ENCODE measurements at regions not wholly inside any gene's neighbourhood (a gene's known extent, or its start where the extent isn't known, plus 50 kb on each side); places are given as distances from the start of the nearest gene placed in this dataset.
"Not testable (repeated sequence)": the region's sequence is repeated elsewhere in the genome, so short reads cannot be mapped to it uniquely, and the experiment has no call there.

DNA sequence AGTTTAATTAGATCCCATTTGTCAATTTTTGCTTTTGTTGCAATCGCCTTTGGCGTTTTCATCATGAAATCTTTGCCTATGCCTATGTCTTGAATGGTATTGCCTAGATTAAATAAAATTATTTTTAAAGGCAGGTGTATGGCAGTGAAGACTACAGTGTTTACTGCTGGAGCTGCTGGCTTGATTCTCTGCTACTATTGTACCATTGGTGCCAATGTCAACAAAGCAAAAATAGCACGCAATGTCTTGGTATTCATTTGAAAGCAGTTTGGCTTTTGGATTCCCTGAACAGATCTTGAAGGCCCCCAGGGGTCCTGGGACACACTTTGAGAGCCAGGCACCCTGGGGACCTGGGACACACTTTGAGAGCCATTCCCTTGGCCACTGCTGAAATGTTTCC, 125.4 kb upstream of the ACKR3 start:
- in situ Hi-C loops (cut with HindIII; ENCODE audit: low pct_unique_long_range_greater_than_20kb, low sequenced_read_pairs) = no loop called here
- no peak for DNase-seq (ENCODE audit: low read depth, low spot score)

GRCh38 chr2:236445678-236446077, 123.9 kb upstream of the ACKR3 start:
- in situ Hi-C loops (cut with HindIII; ENCODE audit: low pct_unique_long_range_greater_than_20kb, low sequenced_read_pairs) = no loop called here

GRCh38 chr2:236446521-236446920, 123.1 kb upstream of the ACKR3 start:
- in situ Hi-C loops (cut with HindIII; ENCODE audit: low pct_unique_long_range_greater_than_20kb, low sequenced_read_pairs) = no loop called here
- no peak for DNase-seq (ENCODE audit: low read depth, low spot score)

More at GRCh38 chr2:236445678-236446077, 123.9 kb upstream of the ACKR3 start:
- DNase-seq (ENCODE audit: low read depth, low spot score) = no peak

DNA sequence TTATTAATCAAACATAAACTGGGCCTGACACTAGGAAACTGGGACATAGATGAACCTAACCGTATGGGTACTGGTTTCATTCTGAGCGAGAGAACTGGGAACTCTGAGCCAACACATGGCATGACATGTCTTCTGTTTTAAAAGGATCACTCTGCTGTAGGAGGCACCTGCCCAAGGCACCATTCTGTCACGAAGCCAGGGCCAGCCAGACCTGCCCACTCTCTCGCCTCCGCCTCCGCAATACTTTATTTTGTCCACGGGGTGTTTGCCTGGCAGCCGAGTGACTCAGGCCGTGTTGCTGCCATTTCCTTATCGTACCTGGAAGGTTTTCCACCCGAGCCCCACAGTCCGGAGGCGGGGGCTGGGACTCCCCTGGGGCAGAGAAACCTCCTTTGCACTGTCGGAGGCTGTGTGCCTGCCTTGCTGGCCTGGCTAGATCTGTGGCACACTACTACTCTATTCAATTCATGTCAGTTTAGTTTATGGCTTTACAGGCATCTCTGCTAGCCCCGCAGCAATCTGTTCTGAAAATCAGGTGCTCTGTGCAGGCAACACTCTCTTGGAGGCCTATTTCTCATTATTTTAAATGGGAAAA, 120.4 kb upstream of the ACKR3 start:
- in situ Hi-C loops (cut with HindIII; ENCODE audit: low pct_unique_long_range_greater_than_20kb, low sequenced_read_pairs) = no loop called here
- no peak for DNase-seq (ENCODE audit: low read depth, low spot score)

DNA sequence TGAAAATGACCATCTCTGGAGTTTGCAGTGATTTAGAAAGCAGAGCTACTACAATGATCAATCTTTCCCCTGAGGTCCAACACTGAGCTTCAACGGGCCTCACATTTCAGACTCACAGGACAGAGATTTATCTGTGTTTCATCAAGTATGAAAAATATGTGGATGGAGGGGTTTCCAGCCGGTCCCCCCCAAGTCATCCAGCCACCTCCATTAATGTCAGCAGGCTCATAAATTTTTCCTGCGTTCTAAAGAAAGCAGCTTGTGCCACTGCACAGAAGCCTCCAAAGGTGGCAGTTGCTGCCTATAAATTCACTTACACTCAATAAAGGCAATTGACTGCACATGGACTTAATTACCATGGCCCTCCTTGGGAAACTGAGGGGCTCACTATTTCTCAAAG, 117.4 kb upstream of the ACKR3 start:
- DNase-seq (ENCODE audit: low read depth, low spot score) = no peak

GRCh38 chr2:236454076-236454475, 115.5 kb upstream of the ACKR3 start:
- no peak for DNase-seq (ENCODE audit: low read depth, low spot score)
- in situ Hi-C loops (cut with HindIII; ENCODE audit: low pct_unique_long_range_greater_than_20kb, low sequenced_read_pairs) = no loop called here

More for the DNA sequence above, 117.4 kb upstream of the ACKR3 start:
- in situ Hi-C loops (cut with HindIII; ENCODE audit: low pct_unique_long_range_greater_than_20kb, low sequenced_read_pairs) = no loop called here

DNA sequence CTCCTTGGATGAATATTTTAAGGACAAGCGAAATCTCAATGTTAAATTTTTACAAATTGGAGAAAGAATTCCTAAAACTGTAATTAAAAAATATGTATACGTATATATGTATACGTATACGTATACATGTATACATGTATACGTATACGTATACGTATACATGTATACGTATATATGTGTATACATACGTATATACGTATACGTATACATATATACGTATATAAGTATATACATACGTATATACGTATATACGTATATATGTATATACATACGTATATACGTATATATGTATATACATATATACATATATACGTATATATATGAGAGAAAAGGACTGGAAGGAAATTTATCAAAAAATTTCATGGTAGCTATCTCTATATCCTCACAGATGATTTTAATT, 110.2 kb upstream of the ACKR3 start:
- in situ Hi-C loops (cut with HindIII; ENCODE audit: low pct_unique_long_range_greater_than_20kb, low sequenced_read_pairs) = no loop called here
- DNase-seq (ENCODE audit: low read depth, low spot score) = no peak

GRCh38 chr2:236464140-236464539, 105.5 kb upstream of the ACKR3 start:
- in situ Hi-C loops (cut with HindIII; ENCODE audit: low pct_unique_long_range_greater_than_20kb, low sequenced_read_pairs) = no loop called here
- DNase-seq (ENCODE audit: low read depth, low spot score) = no peak

- in situ Hi-C loops (cut with HindIII; ENCODE audit: low pct_unique_long_range_greater_than_20kb, low sequenced_read_pairs) = no loop called here
- no peak for DNase-seq (ENCODE audit: low read depth, low spot score)
These were observed 96.7 kb upstream of the ACKR3 start for GRCh38 chr2:236472720-236473495.

DNA sequence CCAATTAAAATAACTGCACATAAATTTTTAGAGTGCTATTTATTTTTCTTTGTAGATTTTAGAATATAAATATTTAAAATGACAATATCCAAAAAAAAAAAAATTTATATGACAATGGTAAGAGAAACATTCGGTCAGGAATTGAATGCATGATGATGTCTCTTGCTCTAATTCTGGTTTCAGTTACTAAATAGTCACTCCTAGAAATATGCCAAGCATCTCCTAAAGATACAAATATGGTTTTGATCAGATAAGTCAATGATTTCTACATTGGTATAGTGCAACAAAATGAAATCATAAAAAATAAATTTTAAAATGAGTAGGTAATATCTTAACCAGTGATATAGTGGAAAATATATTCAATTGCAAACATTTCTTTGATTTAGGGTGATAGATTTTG, 95.9 kb upstream of the ACKR3 start:
- in situ Hi-C loops (cut with HindIII; ENCODE audit: low pct_unique_long_range_greater_than_20kb, low sequenced_read_pairs) = no loop called here
- no peak for DNase-seq (ENCODE audit: low read depth, low spot score)

- in situ Hi-C loops (cut with HindIII; ENCODE audit: low pct_unique_long_range_greater_than_20kb, low sequenced_read_pairs) = no loop called here
- no peak for DNase-seq (ENCODE audit: low read depth, low spot score)
These were observed 89.8 kb upstream of the ACKR3 start for GRCh38 chr2:236479814-236480213.

- no peak for DNase-seq (ENCODE audit: low read depth, low spot score)
- in situ Hi-C loops (cut with HindIII; ENCODE audit: low pct_unique_long_range_greater_than_20kb, low sequenced_read_pairs) = no loop called here
These were observed 86.5 kb upstream of the ACKR3 start for GRCh38 chr2:236483102-236483501.

- in situ Hi-C loops (cut with HindIII; ENCODE audit: low pct_unique_long_range_greater_than_20kb, low sequenced_read_pairs) = no loop called here
- no peak for DNase-seq (ENCODE audit: low read depth, low spot score)
These were observed 84.1 kb upstream of the ACKR3 start for GRCh38 chr2:236485519-236485918.

GRCh38 chr2:236489083-236489482, 80.5 kb upstream of the ACKR3 start:
- DNase-seq (ENCODE audit: low read depth, low spot score); in situ Hi-C loops (cut with HindIII; ENCODE audit: low pct_unique_long_range_greater_than_20kb, low sequenced_read_pairs): not testable (repeated sequence)

- in situ Hi-C loops (cut with HindIII; ENCODE audit: low pct_unique_long_range_greater_than_20kb, low sequenced_read_pairs) = no loop called here
These were observed 79.7 kb upstream of the ACKR3 start for GRCh38 chr2:236489895-236490404.

DNA sequence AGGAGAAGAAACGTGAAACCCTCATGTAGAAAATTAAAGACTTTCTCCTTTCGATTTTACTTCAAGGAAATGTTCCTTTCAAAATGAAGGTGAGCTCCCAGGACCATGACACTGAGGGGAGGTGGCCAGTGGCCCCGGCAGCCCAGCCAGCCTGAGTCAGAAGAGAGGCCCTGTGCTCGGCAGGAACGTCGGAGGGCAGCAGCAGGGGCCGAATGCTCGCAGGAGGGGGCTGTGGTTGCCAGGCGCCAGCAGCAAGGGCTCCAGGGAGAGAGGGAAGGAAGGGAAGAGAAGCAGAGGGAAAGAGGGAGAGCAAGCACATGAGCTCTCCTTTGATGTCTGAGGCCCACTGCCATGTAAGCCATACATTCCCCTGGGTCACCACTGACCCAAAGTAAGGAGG, 73.3 kb upstream of the ACKR3 start:
- no peak for DNase-seq (ENCODE audit: low read depth, low spot score)
- in situ Hi-C loops (cut with HindIII; ENCODE audit: low pct_unique_long_range_greater_than_20kb, low sequenced_read_pairs) = no loop called here

More at GRCh38 chr2:236489895-236490404, 79.7 kb upstream of the ACKR3 start:
- no peak for DNase-seq (ENCODE audit: low read depth, low spot score)

GRCh38 chr2:236498369-236498768, 71.3 kb upstream of the ACKR3 start:
- no peak for DNase-seq (ENCODE audit: low read depth, low spot score)
- in situ Hi-C loops (cut with HindIII; ENCODE audit: low pct_unique_long_range_greater_than_20kb, low sequenced_read_pairs) = no loop called here

- in situ Hi-C loops (cut with HindIII; ENCODE audit: low pct_unique_long_range_greater_than_20kb, low sequenced_read_pairs) = no loop called here
- no peak for DNase-seq (ENCODE audit: low read depth, low spot score)
These were observed 69.7 kb upstream of the ACKR3 start for GRCh38 chr2:236499691-236500578.

Measured in SK-MEL-5 (cell line).